Tibial nerve (tissue), 4 donors: ENCODE measurements at regions not wholly inside any gene's neighbourhood (a gene's known extent, or its start where the extent isn't known, plus 50 kb on each side); places are given as distances from the start of the nearest gene placed in this dataset.

ENCODE experiments used
- CTCF ChIP-seq, 5 experiments: fragments of 200-600 bp in 3 of 5; fragments of 450-650 bp in 2 of 5; sonication (generic) in 3 of 5; IDR thresholded peaks; one replicate each; pipeline ENCODE4 v1.5.1; 2016 to 2019; ENCODE audit warnings: antibody characterized with exemption in 5 of 5, mild to moderate bottlenecking in 3 of 5, moderate library complexity in 2 of 5
- EP300 ChIP-seq, 2 donors: sonication (generic); formaldehyde crosslinking; IDR thresholded peaks; one replicate each; pipeline ENCODE4 v1.6.1; 2017; ENCODE audit warnings: antibody characterized with exemption in 2 of 2, mild to moderate bottlenecking in 1 of 2
- POLR2A ChIP-seq, 2 donors: fragments of 450-650 bp; IDR thresholded peaks; one replicate each; pipeline ENCODE4 v1.6.1; 2017; ENCODE audit warnings: antibody characterized with exemption in 2 of 2, mild to moderate bottlenecking in 2 of 2, moderate library complexity in 2 of 2

DNA sequence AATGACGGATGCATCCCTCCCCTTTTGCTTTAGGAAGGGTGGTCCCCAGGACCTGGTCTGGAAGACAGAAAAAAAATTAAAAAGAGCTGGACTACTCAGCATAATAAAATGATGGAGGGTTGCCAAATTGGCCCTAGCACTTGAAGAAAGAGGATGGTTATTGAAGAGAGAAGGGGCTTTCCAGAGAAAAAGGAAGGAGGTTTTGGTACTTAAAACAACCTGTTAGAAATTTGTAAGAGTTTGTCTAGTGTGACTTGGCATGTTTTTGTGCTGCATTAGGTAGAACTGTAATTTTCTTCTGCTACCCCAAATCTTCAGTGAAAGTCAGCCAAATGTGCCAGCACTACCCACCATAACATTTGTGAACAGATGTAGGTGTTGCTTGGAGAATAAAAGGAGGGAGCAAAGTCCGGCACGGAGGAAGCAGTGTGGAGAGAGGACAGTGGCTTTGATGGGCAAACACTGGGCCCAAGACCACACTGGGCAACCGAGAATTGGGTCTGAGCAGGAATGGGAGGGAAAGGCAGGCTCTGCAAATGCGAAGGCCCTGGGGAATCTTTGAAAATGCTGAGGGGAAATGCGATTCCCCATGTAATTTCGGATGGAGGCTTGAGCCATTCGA, 160.9 kb downstream of the QRSL1 start:
- no peak for TF ChIP-seq POLR2A (IDR thresholded peaks at IDR 0.05)
- no peak for TF ChIP-seq CTCF (IDR thresholded peaks at IDR 0.05)
- no peak for TF ChIP-seq EP300 (IDR thresholded peaks at IDR 0.05)
